GM12873 (cell line): ENCODE measurements at regions not wholly inside any gene's neighbourhood (a gene's known extent, or its start where the extent isn't known, plus 50 kb on each side); places are given as distances from the start of the nearest gene placed in this dataset.

Source experiments
- CTCF ChIP-seq: IDR thresholded peaks from 2 replicates; pipeline ENCODE4 v1.5.1; 2012; ENCODE audit warnings: low read depth, mild to moderate bottlenecking, moderate library complexity, low read length, control low read depth; ENCODE audit not compliant: insufficient read depth; ENCODE audit errors: missing control alignments

GRCh38 chr7:112579388-112579787 lies 98.6 kb downstream of the LSMEM1 start:
- TF ChIP-seq CTCF, result no peak

GRCh38 chr7:112580717-112581435 lies 100.1 kb downstream of the LSMEM1 start:
- TF ChIP-seq CTCF, result no peak

GRCh38 chr7:112581529-112581928 lies 100.7 kb downstream of the LSMEM1 start:
- TF ChIP-seq CTCF, result no peak

GRCh38 chr7:112584290-112584689 lies 103.5 kb downstream of the LSMEM1 start:
- TF ChIP-seq CTCF, result no peak

GRCh38 chr7:112587504-112587903 lies 106.7 kb downstream of the LSMEM1 start:
- no peak for TF ChIP-seq CTCF

- no peak for TF ChIP-seq CTCF
Measured at GRCh38 chr7:112594397-112594796, 113.6 kb downstream of the LSMEM1 start.

GRCh38 chr7:112596260-112596659 lies 115.5 kb downstream of the LSMEM1 start:
- no peak for TF ChIP-seq CTCF
